ENCODE measurements at regions not wholly inside any gene's neighbourhood (a gene's known extent, or its start where the extent isn't known, plus 50 kb on each side); places are given as distances from the start of the nearest gene placed in this dataset.

DNA sequence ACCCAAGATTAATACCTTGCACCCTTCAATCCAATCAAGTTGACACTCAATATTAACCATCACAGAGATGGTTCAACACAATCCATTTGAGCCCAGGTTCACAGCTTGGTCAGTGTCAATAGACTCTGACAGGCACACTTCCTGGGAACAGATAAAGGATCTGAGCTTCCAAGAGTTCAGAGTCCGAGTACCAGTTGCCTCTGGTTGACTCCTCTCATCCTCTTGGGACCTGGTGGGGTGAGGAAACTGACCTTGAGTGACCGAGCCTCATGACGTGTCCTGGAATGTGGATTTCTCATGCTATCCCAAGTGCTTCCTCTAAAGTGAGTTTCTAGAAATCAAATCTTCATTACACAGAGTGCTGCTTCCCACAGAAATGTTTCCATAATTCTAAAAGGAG, 162.0 kb downstream of the CYP26A1 start:
- Histone ChIP-seq H3K4me3 (no peak overlapping the region), H3K27ac (no peak overlapping the region), H3K4me2 (no peak overlapping the region), H3K9ac (no peak overlapping the region), H3K36me3 (no peaks in the 10 kb centered on the region), H3K9me3 (replicated peaks in 1 of 11) (peaks cover 0 to 8% (median 0%) of the 10 kb centered on the region in 11 experiments; a peak in 2 of 22 replicates), H3K4me1 (peaks cover 8 to 13% (median 11%) of the 10 kb centered on the region in 10 experiments; a peak in 19 of 20 replicates), H4K20me1 (no peaks in the 10 kb centered on the region), H3K27me3 (no peaks in the 10 kb centered on the region)
- no peak for TF ChIP-seq Cebpa-rat (IDR thresholded peaks at IDR 0.05)

DNA sequence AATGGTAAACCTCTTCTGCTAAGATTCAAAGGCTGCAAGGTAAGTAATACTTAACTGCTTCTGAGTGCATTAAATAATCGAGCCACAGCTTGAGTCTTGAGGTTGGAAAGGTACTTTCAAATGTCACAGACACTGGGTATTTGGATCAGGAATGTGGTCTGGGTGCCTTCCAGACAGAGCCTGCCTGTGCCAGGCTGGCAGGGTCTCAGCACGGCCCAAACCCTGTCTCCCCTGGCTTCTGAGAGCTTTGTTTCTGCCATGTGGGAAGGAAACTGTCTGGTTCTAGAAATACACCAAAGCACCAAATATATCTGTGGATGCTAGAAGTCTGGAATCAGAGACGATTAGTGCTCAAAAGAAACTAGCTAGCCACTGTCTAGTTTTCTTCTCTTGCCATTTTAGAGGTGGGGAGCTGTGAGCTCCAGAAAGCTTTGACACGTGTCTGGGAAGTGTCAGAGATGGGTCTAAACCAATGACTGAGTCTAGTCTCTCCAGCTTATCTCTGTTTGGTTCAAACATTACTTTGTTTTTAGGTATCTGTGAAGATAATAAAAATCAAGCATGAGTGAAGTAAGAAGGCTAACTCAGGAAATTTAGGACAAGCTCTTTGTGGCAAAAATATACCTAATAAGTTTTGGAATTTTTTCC, 162.8 kb downstream of the CYP26A1 start:
- H3K9me3 ChIP-seq (replicated peaks in 1 of 11), result peaks cover 0 to 8% (median 0%) of the 10 kb centered on the region in 11 experiments; a peak in 2 of 22 replicates

DNA sequence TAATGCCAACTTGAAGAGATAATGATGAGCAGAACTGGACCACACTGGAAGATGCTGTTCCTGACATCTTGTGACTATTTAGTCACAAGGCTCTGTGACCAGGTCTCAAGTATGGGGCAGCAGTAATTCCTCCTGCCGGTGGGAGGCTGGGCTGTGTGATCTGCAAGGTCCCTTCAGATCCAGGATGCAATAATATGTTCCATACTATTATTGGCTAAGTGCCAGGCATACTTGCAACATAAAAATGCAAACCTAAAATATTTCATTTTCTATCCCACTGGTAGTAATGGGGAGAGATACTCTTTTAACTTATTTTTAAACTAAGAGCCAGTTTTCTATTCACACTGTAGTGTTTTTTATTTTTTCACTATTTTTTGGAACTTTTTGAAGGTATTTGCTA, 171.5 kb downstream of the CYP26A1 start:
- Histone ChIP-seq H3K9me3 (replicated peaks in 1 of 11) (peaks cover 0 to 9% (median 0%) of the 10 kb centered on the region in 11 experiments; a peak in 5 of 22 replicates), H3K36me3 (no peaks in the 10 kb centered on the region), H3K9ac (no peak overlapping the region), H3K27me3 (no peaks in the 10 kb centered on the region), H3K27ac (no peak overlapping the region), H3K4me2 (no peak overlapping the region), H3K4me3 (no peak overlapping the region), H4K20me1 (no peaks in the 10 kb centered on the region), H3K4me1 (no peaks in the 10 kb centered on the region)
- no peak for TF ChIP-seq Cebpa-rat (IDR thresholded peaks at IDR 0.05)

More for the DNA sequence above, 162.8 kb downstream of the CYP26A1 start:
- Histone ChIP-seq H4K20me1 (no peaks in the 10 kb centered on the region), H3K4me3 (no peak overlapping the region), H3K9ac (no peak overlapping the region), H3K27me3 (no peaks in the 10 kb centered on the region), H3K4me2 (no peak overlapping the region), H3K27ac (no peak overlapping the region), H3K36me3 (no peaks in the 10 kb centered on the region), H3K4me1 (peaks cover 8 to 13% (median 11%) of the 10 kb centered on the region in 10 experiments; a peak in 19 of 20 replicates)
- TF ChIP-seq Cebpa-rat (IDR thresholded peaks at IDR 0.05), result no peak

DNA sequence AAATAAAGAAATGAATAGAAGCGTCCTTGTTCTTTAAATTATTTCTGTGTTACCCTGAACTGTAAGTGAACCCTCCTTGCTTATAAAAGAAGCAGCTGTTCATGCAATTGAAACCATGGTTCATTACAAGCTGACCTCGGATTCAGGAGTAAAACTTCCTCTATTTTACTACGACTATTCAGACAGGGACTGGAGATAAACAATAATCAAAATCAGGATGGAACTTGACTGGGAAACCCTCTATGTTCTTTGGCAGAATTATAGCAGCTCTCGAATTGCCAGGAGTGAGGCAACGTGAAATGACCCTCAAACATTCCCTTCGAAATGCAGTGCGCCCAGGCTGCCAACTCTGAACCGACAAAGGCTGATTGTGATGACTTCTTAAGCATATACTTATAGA, 172.1 kb downstream of the CYP26A1 start:
- no peaks in the 10 kb centered on the region for H3K27me3 ChIP-seq
- H3K4me2 ChIP-seq, result no peak overlapping the region
- H3K27ac ChIP-seq, result no peak overlapping the region
- H3K4me3 ChIP-seq, result no peak overlapping the region
- no peak for TF ChIP-seq Cebpa-rat (IDR thresholded peaks at IDR 0.05)
- H3K4me1 ChIP-seq, result no peaks in the 10 kb centered on the region
- H4K20me1 ChIP-seq, result no peaks in the 10 kb centered on the region
- H3K9me3 ChIP-seq (replicated peaks in 1 of 11), result peaks cover 0 to 9% (median 0%) of the 10 kb centered on the region in 11 experiments; a peak in 5 of 22 replicates
- H3K36me3 ChIP-seq, result no peaks in the 10 kb centered on the region
- H3K9ac ChIP-seq, result no peak overlapping the region

DNA sequence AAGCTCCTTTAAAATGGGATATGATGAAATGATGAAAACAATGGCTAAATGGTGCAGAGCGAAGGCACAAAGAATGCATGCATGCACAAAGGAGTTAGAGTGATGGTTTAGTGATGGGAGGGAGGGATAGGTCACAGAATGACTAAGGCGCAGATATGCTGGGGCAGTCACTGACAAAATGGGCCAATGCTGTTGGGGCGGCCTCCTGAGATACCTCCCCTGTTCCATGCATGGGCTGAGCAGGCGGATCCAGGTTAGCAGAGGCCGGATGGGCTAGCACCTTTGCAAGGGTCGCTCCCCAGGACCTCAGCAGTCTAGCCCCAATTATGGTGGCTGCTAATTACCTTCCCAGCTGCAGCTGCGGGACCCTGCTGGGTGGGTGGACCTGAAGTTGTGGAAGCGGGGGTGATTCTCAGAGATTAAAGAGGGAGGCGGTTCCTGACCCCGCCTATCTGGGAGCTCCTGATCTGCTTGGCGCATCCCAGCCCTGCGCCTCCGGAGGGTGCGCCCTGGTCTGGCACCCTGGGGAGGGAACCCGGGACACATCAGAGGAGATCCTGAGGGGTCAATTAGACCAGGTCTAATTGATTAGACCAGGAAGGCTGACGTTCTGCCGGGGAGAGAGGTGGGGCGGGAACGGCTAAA, 175.0 kb downstream of the CYP26A1 start:
- Histone ChIP-seq H4K20me1 (no peaks in the 10 kb centered on the region), H3K36me3 (no peaks in the 10 kb centered on the region), H3K4me3 (no peak overlapping the region), H3K9ac (no peak overlapping the region), H3K9me3 (replicated peaks in 1 of 11) (peaks cover 0 to 9% (median 0%) of the 10 kb centered on the region in 11 experiments; a peak in 5 of 22 replicates), H3K27ac (no peak overlapping the region), H3K27me3 (no peaks in the 10 kb centered on the region), H3K4me2 (no peak overlapping the region), H3K4me1 (no peaks in the 10 kb centered on the region)
- no peak for TF ChIP-seq Cebpa-rat (IDR thresholded peaks at IDR 0.05)

DNA sequence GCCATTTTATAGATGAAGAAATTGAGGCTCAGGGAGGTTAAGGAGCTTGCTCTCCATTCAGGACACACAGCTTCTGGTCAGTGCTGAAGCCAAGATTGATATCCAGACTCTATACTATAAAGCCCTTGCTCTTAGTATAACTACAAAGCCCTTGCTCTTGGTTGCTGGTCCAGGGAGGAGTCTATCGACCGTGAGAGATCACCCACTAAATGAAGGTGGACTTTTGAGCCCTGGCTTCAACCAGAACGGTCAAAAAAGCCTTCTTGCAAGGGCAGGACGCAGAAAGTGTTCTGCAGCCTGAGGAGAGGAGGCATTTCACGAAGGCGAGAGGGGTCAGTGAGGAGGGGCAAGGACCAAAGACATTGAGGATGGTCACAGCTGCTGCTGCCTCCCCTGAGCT, 176.3 kb downstream of the CYP26A1 start:
- no peaks in the 10 kb centered on the region for H3K27me3 ChIP-seq
- H3K9me3 ChIP-seq (replicated peaks in 1 of 11), result peaks cover 0 to 9% (median 0%) of the 10 kb centered on the region in 11 experiments; a peak in 5 of 22 replicates
- H3K9ac ChIP-seq, result no peak overlapping the region
- no peaks in the 10 kb centered on the region for H4K20me1 ChIP-seq
- no peak for TF ChIP-seq Cebpa-rat (IDR thresholded peaks at IDR 0.05)
- H3K4me1 ChIP-seq, result no peaks in the 10 kb centered on the region
- no peak overlapping the region for H3K4me3 ChIP-seq
- H3K4me2 ChIP-seq, result no peak overlapping the region
- no peak overlapping the region for H3K27ac ChIP-seq
- no peaks in the 10 kb centered on the region for H3K36me3 ChIP-seq

DNA sequence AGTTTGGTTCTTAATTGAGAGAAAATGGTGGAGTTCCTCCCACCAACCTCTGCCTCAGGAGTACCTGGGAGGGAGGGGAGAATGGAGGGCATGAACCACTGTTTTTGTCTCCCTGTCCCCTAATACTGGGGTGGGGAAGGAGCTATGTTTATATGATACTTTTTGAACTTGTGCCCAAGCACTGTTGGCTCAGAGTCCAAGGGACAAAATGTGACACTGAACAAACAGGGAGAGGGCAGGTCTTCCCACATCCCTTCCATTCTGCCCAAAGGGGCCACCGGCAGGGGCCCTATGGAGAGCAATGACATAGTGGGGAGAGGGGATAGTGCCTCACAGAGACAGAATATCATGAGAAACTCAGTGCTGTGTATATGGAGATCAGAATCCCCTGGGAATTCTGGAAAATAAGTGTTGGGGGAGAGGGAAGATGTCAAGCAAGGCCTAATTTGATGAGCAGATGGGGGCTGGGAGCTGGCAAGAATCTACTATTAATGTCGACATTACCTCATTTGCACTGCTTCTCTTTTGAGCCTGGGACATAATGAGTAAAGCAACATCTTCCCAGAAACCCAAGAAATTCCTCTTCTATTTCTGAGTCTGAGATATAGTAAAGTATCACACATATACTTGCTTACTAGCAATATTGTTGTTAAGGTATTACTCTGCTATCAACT, 180.6 kb downstream of the CYP26A1 start:
- H3K4me1 ChIP-seq, result 0 out of 20 replicates have a peak, but pooled peaks cover 0 to 5% (median 0%) of the 10 kb centered on the region in 10 experiments
- no peak overlapping the region for H3K27ac ChIP-seq
- no peak overlapping the region for H3K9ac ChIP-seq
- no peaks in the 10 kb centered on the region for H3K36me3 ChIP-seq
- no peak overlapping the region for H3K4me2 ChIP-seq
- H4K20me1 ChIP-seq, result no peaks in the 10 kb centered on the region
- H3K27me3 ChIP-seq, result no peaks in the 10 kb centered on the region
- H3K9me3 ChIP-seq (replicated peaks in 1 of 11), result no peaks in the 10 kb centered on the region
- TF ChIP-seq Cebpa-rat (IDR thresholded peaks at IDR 0.05), result no peak
- H3K4me3 ChIP-seq, result no peak overlapping the region

DNA sequence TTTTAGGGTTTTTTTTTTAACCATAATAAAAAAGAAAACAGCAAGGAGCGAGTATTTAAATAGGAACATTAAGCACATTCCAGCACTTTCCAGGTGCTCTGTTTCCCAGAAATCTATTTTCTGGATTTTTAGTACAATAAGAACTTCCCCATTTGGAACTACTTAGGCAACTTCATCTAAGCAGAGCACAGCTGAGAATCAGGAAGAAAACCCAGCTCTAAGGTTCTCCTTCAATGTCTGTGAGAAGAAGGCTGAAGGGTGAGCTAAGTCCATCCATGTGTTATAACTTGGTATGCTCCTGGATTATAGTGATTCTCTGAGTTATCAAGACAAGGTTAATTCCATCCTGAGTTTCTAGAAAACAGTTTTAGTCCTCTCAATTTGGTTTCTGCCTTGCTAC, 181.9 kb downstream of the CYP26A1 start:
- Histone ChIP-seq H3K36me3 (no peaks in the 10 kb centered on the region), H3K4me2 (no peak overlapping the region), H3K9me3 (replicated peaks in 1 of 11) (no peaks in the 10 kb centered on the region), H3K4me1 (0 out of 20 replicates have a peak, but pooled peaks cover 0 to 5% (median 0%) of the 10 kb centered on the region in 10 experiments), H3K27me3 (no peaks in the 10 kb centered on the region), H3K27ac (no peak overlapping the region), H4K20me1 (no peaks in the 10 kb centered on the region), H3K4me3 (no peak overlapping the region), H3K9ac (no peak overlapping the region)
- TF ChIP-seq Cebpa-rat (IDR thresholded peaks at IDR 0.05), result no peak
